ENCODE measurements at regions not wholly inside any gene's neighbourhood (a gene's known extent, or its start where the extent isn't known, plus 50 kb on each side); places are given as distances from the start of the nearest gene placed in this dataset.

GRCh38 chr13:87122551-87122950 is 548.6 kb upstream of the SLITRK5 start:
- intact Hi-C loops (cut with DNase I; ENCODE audit: low total_unique reads): no loop called here
- in situ Hi-C loops (cut with MboI; ENCODE audit: low pct_ligation_motif_present in 1 of 4, low pct_unique_long_range_greater_than_20kb in 1 of 4, low sequenced_read_pairs in 3 of 4): no loop called here
- Histone ChIP-seq H3K4me1 (no peaks in the 10 kb centered on the region), H3K27ac (no peak overlapping the region), H3K9me3 (no peaks in the 10 kb centered on the region), H3K27me3 (no peaks in the 10 kb centered on the region), H3K36me3 (no peaks in the 10 kb centered on the region), H3K4me3 (no peak overlapping the region)
- TF ChIP-seq POLR2AphosphoS5 (IDR thresholded peaks at IDR 0.05): no peak
- DNase-seq: no peak

DNA sequence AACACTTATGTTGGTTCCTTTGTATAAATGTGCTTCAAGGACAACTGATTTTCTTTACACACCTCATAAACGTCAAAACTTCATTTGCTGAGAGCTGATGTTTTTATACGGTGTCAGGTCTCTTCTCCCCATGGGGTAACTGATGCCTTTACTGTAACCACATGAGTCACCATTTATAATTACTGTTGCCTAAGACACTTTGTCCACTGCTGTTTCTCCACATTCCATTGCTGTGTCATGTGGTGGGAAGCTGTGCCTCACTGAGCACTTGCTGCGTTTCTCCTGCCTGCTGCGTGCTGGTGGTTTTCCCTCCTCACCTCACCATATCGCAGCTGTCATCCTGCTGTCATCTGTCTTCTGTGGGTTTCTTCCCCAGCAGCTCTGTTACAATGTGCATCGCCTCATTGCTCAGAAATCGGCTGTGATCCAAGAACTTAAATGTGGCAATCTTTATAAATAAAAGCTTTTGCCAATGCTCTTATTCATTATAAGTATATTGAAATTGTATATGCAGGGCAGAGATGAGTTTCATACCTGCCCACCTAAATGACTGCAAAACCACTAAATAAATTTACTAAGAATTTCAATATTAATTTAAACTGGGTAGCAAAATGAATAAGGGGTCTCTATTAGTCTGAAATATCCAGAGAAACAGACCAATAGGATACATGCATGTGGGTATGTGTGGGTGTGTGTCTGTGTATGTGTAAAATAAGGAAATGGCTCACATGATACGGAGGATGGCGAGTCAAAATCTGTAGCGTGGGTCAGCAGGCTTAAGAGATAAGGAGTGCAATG is 547.0 kb upstream of the SLITRK5 start:
- H3K4me1 ChIP-seq: no peaks in the 10 kb centered on the region
- TF ChIP-seq CTCF (IDR thresholded peaks at IDR 0.05) (no peak), EP300 (IDR thresholded peaks at IDR 0.05; ENCODE audit: low read depth) (no peak), POLR2AphosphoS5 (IDR thresholded peaks at IDR 0.05) (no peak), POLR2A (IDR thresholded peaks at IDR 0.05) (no peak)
- intact Hi-C loops (cut with DNase I; ENCODE audit: low total_unique reads) (no loop called here), in situ Hi-C loops (cut with MboI; ENCODE audit: low pct_ligation_motif_present in 1 of 4, low pct_unique_long_range_greater_than_20kb in 1 of 4, low sequenced_read_pairs in 3 of 4) (no loop called here)
- 52 to 53% methylated on average over 10 of the region's 10 CpGs for WGBS, 2 donors (ENCODE audit: low coverage in 1 of 2)
- DNase-seq: no peak
- H3K4me3 ChIP-seq: no peak overlapping the region
- H3K36me3 ChIP-seq: no peaks in the 10 kb centered on the region
- H3K27me3 ChIP-seq: no peaks in the 10 kb centered on the region
- no peak overlapping the region for H3K27ac ChIP-seq
- no peaks in the 10 kb centered on the region for H3K9me3 ChIP-seq

DNA sequence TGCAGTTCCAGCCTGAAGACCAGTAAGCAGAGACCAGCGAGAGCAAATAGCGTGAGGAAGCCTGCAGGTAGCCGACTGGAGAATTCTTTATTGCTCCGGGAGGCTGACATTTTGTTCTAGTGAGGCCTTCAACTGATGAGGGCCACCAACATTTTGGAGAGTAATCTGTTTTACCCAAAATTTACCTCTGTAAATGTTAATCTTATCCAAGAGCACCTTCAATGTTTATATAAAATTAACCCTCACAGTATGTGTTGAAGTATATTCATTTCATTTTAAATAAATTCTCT is 546.4 kb upstream of the SLITRK5 start:
- Histone ChIP-seq H3K4me3 (no peak overlapping the region), H3K27me3 (no peaks in the 10 kb centered on the region), H3K4me1 (no peaks in the 10 kb centered on the region), H3K27ac (no peak overlapping the region), H3K36me3 (no peaks in the 10 kb centered on the region), H3K9me3 (no peaks in the 10 kb centered on the region)
- intact Hi-C loops (cut with DNase I; ENCODE audit: low total_unique reads) (no loop called here), in situ Hi-C loops (cut with MboI; ENCODE audit: low pct_ligation_motif_present in 1 of 4, low pct_unique_long_range_greater_than_20kb in 1 of 4, low sequenced_read_pairs in 3 of 4) (no loop called here)
- WGBS, 2 donors (ENCODE audit: low coverage in 1 of 2): 88 to 96% methylated on average over 4 of the region's 4 CpGs
- no peak for DNase-seq
- no peak for TF ChIP-seq CTCF (IDR thresholded peaks at IDR 0.05)
- TF ChIP-seq EP300 (IDR thresholded peaks at IDR 0.05; ENCODE audit: low read depth): no peak
- no peak for TF ChIP-seq POLR2AphosphoS5 (IDR thresholded peaks at IDR 0.05)
- TF ChIP-seq POLR2A (IDR thresholded peaks at IDR 0.05): no peak

GRCh38 chr13:87128036-87128435 is 543.1 kb upstream of the SLITRK5 start:
- Histone ChIP-seq H3K27me3 (no peaks in the 10 kb centered on the region), H3K9me3 (no peaks in the 10 kb centered on the region), H3K27ac (no peak overlapping the region), H3K36me3 (no peaks in the 10 kb centered on the region), H3K4me3 (no peak overlapping the region), H3K4me1 (no peaks in the 10 kb centered on the region)
- intact Hi-C loops (cut with DNase I; ENCODE audit: low total_unique reads): no loop called here
- TF ChIP-seq POLR2AphosphoS5 (IDR thresholded peaks at IDR 0.05) (no peak), EP300 (IDR thresholded peaks at IDR 0.05; ENCODE audit: low read depth) (no peak), POLR2A (IDR thresholded peaks at IDR 0.05) (no peak), CTCF (IDR thresholded peaks at IDR 0.05) (no peak)
- in situ Hi-C loops (cut with MboI; ENCODE audit: low pct_ligation_motif_present in 1 of 4, low pct_unique_long_range_greater_than_20kb in 1 of 4, low sequenced_read_pairs in 3 of 4): no loop called here
- DNase-seq: no peak

- H3K4me3 ChIP-seq: no peak overlapping the region
- no peaks in the 10 kb centered on the region for H3K9me3 ChIP-seq
- no peak for DNase-seq
- no peaks in the 10 kb centered on the region for H3K36me3 ChIP-seq
- in situ Hi-C loops (cut with MboI; ENCODE audit: low pct_ligation_motif_present in 1 of 4, low pct_unique_long_range_greater_than_20kb in 1 of 4, low sequenced_read_pairs in 3 of 4): no loop called here
- WGBS, 2 donors (ENCODE audit: low coverage in 1 of 2): 54 to 72% methylated on average over 2 of the region's 2 CpGs
- H3K27me3 ChIP-seq: no peaks in the 10 kb centered on the region
- no peak overlapping the region for H3K27ac ChIP-seq
- TF ChIP-seq POLR2AphosphoS5 (IDR thresholded peaks at IDR 0.05): no peak
- no peak for TF ChIP-seq CTCF (IDR thresholded peaks at IDR 0.05)
- no peak for TF ChIP-seq EP300 (IDR thresholded peaks at IDR 0.05; ENCODE audit: low read depth)
- TF ChIP-seq POLR2A (IDR thresholded peaks at IDR 0.05): no peak
- H3K4me1 ChIP-seq: no peaks in the 10 kb centered on the region
- intact Hi-C loops (cut with DNase I; ENCODE audit: low total_unique reads): no loop called here
These were observed 542.7 kb upstream of the SLITRK5 start for GRCh38 chr13:87128491-87128890.

Measured in transverse colon (tissue), 4 donors.